ENCODE measurements at regions not wholly inside any gene's neighbourhood (a gene's known extent, or its start where the extent isn't known, plus 50 kb on each side); places are given as distances from the start of the nearest gene placed in this dataset.

DNA sequence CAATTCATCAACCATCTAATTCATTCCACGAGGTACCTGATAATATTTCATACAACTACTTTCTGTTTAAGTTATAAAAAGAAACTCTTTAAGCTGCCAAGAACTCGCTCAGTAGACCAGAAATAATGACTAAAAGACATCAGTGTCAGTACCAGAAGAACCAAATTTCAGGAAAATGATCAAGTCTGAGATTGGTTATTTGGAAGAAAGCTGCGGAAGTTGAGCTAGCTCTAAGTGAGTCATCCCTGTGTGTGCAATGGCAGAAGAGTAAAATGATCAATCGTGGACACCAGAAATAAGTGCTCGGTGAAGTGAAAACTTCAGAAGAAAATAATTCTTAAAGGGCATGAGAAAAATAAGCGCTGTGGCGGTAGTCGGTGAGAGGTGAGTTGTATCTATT is 933.2 kb upstream of the CHORDC1 start:
- Histone ChIP-seq H3K9me3 (ENCODE audit: control insufficient read depth, insufficient read depth, low read length) (no peaks in the 10 kb centered on the region; the same call in 1 of the 2 replicates), H3K36me3 (ENCODE audit: insufficient read depth, low read length) (no peaks in the 10 kb centered on the region), H3K9ac (ENCODE audit: low read depth, low read length) (no peak overlapping the region), H3K4me1 (ENCODE audit: insufficient read depth, low read length) (no peaks in the 10 kb centered on the region)

DNA sequence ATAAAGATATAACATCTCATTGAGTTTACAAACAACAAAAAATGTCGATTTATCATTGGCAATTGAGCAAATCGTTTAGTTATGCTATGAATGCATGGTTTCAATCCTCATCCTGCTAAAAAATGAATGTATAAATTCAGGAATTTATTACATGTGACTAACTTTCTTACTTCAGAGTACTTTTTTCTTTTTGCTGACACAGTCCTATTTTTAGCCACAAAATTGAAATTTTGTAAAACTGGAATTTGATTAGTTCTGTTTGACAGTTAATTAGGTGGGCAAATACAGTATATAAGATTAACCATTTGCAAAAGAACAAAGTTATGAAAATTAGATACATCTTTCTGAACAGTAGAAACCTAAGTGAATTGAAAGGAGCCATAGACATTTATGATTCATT is 925.0 kb upstream of the CHORDC1 start:
- H3K4me1 ChIP-seq (ENCODE audit: insufficient read depth, low read length): no peaks in the 10 kb centered on the region

DNA sequence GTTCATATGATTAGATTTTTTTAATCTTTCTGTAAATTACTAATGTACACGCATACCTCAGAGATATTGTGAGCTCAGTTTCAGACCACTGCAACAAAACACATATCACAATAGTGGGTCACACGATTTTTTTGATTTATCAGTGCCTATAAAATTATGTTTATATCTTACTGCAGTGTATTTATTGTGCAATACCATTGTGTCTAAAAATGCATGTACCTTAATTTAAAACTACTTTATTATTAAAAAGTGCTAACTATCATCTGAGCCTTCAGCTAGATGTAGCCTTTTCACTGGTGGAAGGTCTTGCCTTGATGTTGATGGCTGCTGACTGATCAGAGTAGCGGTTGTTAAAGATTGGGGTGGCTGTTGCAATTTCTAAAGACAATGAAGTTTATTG is 918.8 kb upstream of the CHORDC1 start:
- H3K4me1 ChIP-seq (ENCODE audit: insufficient read depth, low read length): no peaks in the 10 kb centered on the region
- H3K9me3 ChIP-seq (ENCODE audit: control insufficient read depth, insufficient read depth, low read length): no peaks in the 10 kb centered on the region
- no peaks in the 10 kb centered on the region for H3K36me3 ChIP-seq (ENCODE audit: insufficient read depth, low read length)
- no peak overlapping the region for H3K9ac ChIP-seq (ENCODE audit: low read depth, low read length)

More for the DNA sequence above, 925.0 kb upstream of the CHORDC1 start:
- Histone ChIP-seq H3K36me3 (ENCODE audit: insufficient read depth, low read length) (no peaks in the 10 kb centered on the region), H3K9me3 (ENCODE audit: control insufficient read depth, insufficient read depth, low read length) (no peaks in the 10 kb centered on the region; the same call in 1 of the 2 replicates), H3K9ac (ENCODE audit: low read depth, low read length) (no peak overlapping the region)

DNA sequence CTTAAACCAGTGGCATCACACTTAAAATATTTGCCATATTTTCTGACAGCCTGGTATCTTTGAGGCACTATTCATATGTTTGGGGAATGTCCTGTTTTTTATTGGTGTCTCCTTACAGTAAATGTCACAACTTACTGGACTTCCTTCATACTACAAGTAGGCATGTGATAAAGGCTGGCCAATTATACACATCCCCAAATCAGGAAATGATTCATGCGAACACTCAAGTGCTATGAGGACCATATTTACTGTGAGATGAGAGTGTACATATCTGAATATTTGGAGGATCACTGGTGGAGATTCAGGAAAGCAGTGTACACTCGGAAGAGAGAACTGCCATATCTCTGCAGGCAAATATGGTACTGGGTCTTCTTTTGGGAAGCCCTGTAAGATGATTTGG is 913.8 kb upstream of the CHORDC1 start:
- no peaks in the 10 kb centered on the region for H3K9me3 ChIP-seq (ENCODE audit: control insufficient read depth, insufficient read depth, low read length)
- no peak overlapping the region for H3K9ac ChIP-seq (ENCODE audit: low read depth, low read length)
- H3K36me3 ChIP-seq (ENCODE audit: insufficient read depth, low read length): no peaks in the 10 kb centered on the region
- no peaks in the 10 kb centered on the region for H3K4me1 ChIP-seq (ENCODE audit: insufficient read depth, low read length)

DNA sequence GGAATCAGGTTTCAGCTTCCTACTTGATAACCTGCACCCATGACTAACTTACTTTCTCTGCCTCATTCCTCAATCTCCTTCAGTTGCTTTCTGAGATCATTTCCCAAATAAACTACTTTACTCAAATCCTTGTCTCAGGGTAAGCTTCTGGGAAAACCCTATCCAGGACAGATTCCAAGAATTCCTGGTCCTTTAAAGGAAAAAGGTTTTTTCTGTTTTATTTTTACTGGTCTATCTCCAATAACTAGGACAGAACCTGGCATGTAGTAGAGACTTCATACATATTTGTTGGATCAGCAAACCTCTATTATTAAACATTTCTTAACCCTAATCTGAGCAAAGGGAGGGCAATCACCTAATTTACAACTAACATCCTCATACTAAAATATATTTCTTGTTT is 910.5 kb upstream of the CHORDC1 start:
- no peaks in the 10 kb centered on the region for H3K9me3 ChIP-seq (ENCODE audit: control insufficient read depth, insufficient read depth, low read length)
- H3K36me3 ChIP-seq (ENCODE audit: insufficient read depth, low read length): no peaks in the 10 kb centered on the region
- H3K4me1 ChIP-seq (ENCODE audit: insufficient read depth, low read length): no peaks in the 10 kb centered on the region
- H3K9ac ChIP-seq (ENCODE audit: low read depth, low read length): no peak overlapping the region

DNA sequence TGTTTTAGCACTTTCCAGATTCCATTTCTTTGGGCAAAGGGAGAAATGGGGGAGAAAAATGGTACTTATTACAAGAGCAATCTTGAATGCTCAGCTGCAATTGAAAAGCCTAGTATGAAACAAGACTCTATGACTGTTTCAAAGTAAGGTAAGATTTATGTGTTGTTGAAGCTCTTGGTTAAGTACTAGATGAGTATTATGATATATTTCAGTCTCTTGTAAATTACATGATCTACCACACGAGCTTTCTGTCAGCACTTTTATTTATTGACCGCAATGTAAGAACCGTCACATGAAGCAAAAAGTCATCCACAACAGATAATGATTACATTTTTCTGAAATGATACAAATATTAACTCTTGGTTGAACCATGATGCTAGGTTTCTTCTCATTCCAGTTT is 906.7 kb upstream of the CHORDC1 start:
- H3K36me3 ChIP-seq (ENCODE audit: insufficient read depth, low read length): no peaks in the 10 kb centered on the region
- H3K4me1 ChIP-seq (ENCODE audit: insufficient read depth, low read length): no peaks in the 10 kb centered on the region
- no peak overlapping the region for H3K9ac ChIP-seq (ENCODE audit: low read depth, low read length)
- no peaks in the 10 kb centered on the region for H3K9me3 ChIP-seq (ENCODE audit: control insufficient read depth, insufficient read depth, low read length)

DNA sequence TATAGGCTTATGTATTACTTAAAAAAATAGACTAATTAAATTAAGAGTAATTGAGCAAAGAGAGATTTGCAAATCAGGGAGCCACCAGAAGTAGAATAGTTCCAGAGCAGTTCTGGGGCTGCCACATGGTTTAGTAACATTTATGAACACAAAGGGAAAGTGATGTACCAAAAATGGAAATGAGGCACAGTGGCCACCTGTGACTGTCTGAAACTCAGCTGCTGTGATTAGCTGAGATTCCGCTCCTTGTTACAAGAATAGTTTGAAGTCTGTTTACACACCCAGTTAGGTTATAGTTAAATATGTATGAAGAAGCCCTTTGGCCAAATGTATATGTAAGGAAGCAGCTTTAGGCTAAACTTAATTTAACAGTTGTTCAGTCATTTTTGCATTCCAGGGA is 901.5 kb upstream of the CHORDC1 start:
- Histone ChIP-seq H3K4me1 (ENCODE audit: insufficient read depth, low read length) (no peaks in the 10 kb centered on the region), H3K9me3 (ENCODE audit: control insufficient read depth, insufficient read depth, low read length) (no peaks in the 10 kb centered on the region), H3K9ac (ENCODE audit: low read depth, low read length) (no peak overlapping the region), H3K36me3 (ENCODE audit: insufficient read depth, low read length) (no peaks in the 10 kb centered on the region)

DNA sequence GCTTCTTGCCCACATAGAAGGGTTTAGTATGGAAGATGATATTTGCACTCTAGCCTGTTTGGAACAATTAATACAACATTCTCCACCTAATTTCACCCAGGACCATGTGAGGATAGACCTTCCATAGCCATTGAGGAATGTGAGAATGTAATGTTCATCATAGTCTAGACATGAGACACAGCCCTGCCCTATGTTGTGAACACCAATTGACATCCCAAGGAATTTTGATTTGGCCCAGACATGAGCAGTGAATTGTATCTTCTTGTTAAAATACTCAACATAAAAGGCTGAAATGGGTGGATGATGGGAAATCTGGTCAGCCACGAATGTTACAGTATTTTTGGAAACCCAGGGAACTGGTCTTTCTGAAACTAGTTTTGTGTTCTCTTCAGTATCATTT is 892.3 kb upstream of the CHORDC1 start:
- no peaks in the 10 kb centered on the region for H3K36me3 ChIP-seq (ENCODE audit: insufficient read depth, low read length)
- H3K9me3 ChIP-seq (ENCODE audit: control insufficient read depth, insufficient read depth, low read length): no peaks in the 10 kb centered on the region
- no peak overlapping the region for H3K9ac ChIP-seq (ENCODE audit: low read depth, low read length)
- no peaks in the 10 kb centered on the region for H3K4me1 ChIP-seq (ENCODE audit: insufficient read depth, low read length)

DNA sequence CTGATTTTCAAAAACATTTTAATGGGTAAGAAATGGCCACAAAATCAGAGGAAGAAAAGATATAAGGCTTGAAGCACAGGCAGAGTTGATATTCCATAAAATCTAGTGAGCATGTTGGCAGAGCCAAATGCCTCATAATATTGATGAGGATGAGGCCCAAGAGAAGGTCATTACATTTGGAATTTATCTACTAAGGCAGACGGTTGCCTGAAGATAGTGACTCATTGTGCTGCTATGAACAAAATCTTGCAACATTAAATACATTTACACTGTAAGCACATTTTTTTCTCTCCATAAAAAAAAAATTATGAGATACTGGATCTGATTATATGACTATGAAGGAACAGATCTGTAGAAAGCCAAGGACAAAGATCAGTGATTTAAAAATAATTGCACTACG is 881.4 kb upstream of the CHORDC1 start:
- no peaks in the 10 kb centered on the region for H3K9me3 ChIP-seq (ENCODE audit: control insufficient read depth, insufficient read depth, low read length)
- no peaks in the 10 kb centered on the region for H3K36me3 ChIP-seq (ENCODE audit: insufficient read depth, low read length)
- H3K9ac ChIP-seq (ENCODE audit: low read depth, low read length): no peak overlapping the region
- no peaks in the 10 kb centered on the region for H3K4me1 ChIP-seq (ENCODE audit: insufficient read depth, low read length)

DNA sequence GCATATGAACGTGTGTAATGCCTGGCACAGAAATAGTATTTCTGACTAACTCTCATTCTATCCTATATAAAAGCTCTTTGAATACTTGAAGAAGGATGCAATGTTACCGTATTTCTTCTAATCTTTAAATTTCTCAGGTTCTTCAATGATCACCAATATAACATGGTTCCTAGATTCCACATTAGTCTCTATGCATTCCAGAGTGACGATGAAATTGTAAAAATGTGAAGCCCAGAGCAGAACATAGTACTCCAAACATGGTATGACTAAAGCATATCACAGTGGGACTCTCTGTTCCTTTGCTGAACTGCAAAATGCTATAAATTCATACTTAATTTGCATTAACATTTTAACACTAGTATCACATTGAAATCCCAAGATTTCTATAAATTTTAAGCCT is 877.6 kb upstream of the CHORDC1 start:
- Histone ChIP-seq H3K4me1 (ENCODE audit: insufficient read depth, low read length) (no peaks in the 10 kb centered on the region), H3K9ac (ENCODE audit: low read depth, low read length) (no peak overlapping the region), H3K9me3 (ENCODE audit: control insufficient read depth, insufficient read depth, low read length) (no peaks in the 10 kb centered on the region), H3K36me3 (ENCODE audit: insufficient read depth, low read length) (no peaks in the 10 kb centered on the region)

DNA sequence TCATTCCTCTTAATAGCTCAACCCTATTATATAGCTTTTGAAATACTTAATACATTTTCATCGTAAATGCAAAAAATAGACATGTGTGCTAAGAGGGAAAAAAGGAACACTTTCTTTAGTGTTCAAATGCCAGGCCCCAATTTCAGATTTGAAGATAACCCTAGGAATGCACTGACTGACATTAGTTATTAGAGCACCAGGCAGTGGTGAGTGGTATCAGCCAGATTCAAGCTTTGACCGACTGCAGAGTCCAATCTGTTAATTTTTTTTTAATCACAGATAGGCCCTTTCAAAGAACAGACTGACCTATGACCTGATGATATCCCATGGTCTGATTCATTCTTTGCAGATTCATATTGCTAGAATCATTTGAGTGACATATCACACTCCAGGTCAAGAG is 874.2 kb upstream of the CHORDC1 start:
- H3K36me3 ChIP-seq (ENCODE audit: insufficient read depth, low read length): no peaks in the 10 kb centered on the region
- no peaks in the 10 kb centered on the region for H3K9me3 ChIP-seq (ENCODE audit: control insufficient read depth, insufficient read depth, low read length)
- H3K9ac ChIP-seq (ENCODE audit: low read depth, low read length): no peak overlapping the region
- no peaks in the 10 kb centered on the region for H3K4me1 ChIP-seq (ENCODE audit: insufficient read depth, low read length)

DNA sequence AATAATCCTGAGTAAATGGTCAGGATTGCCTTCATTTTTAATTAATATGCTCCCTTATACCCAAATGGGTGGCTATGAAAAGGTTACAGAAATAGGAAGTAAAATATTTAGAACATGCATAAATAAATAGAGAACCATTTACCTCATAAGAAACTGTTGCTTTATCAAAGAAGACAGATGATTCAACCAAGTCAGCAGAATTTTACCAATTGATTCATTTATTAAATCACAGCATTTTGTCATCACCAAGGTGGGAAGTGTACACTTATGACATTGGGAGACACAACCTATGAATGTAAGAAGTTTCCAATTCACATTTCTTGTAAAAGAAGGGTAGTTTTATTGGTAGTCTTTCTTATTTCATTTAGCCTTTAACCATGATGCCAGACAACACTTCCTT is 870.3 kb upstream of the CHORDC1 start:
- H3K4me1 ChIP-seq (ENCODE audit: insufficient read depth, low read length): no peaks in the 10 kb centered on the region
- H3K36me3 ChIP-seq (ENCODE audit: insufficient read depth, low read length): no peaks in the 10 kb centered on the region
- H3K9me3 ChIP-seq (ENCODE audit: control insufficient read depth, insufficient read depth, low read length): no peaks in the 10 kb centered on the region
- no peak overlapping the region for H3K9ac ChIP-seq (ENCODE audit: low read depth, low read length)

DNA sequence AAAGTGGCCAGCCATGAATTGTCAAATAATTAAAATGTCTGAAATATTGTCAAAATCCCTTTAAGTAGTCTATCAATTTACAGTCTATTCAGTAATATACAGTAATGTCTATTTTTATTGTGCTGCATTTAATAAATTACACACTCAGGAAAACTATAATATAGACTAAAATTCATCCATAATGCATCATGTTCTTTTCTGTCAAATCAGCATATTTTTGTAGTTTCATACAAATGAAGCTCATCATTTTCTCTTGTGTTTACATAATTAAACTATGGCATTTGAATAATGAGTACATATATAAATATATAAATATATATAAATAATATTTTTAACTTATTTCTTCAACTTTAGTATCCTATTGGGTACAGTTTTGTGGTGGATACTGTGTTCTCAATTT is 868.7 kb upstream of the CHORDC1 start:
- Histone ChIP-seq H3K4me1 (ENCODE audit: insufficient read depth, low read length) (no peaks in the 10 kb centered on the region), H3K36me3 (ENCODE audit: insufficient read depth, low read length) (no peaks in the 10 kb centered on the region), H3K9ac (ENCODE audit: low read depth, low read length) (no peak overlapping the region), H3K9me3 (ENCODE audit: control insufficient read depth, insufficient read depth, low read length) (no peaks in the 10 kb centered on the region)

DNA sequence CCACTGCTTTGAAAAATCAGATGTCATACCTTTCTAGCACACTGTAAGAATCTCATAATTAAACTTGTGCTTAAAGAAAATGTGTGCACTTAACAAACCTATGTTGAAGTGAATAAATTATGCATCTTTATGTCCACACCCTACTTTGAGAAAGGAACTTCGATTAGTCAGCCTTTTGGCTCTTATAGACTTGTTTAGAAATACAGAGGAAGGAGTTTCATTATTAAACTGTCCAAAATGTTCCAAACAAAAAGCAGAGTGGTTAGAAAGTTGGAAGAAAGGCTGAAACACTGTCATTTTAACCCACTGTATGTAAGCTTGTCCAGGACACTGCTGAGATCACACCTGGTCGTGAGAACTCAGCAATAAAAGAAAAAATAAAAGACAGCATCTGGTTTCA is 863.2 kb upstream of the CHORDC1 start:
- H3K36me3 ChIP-seq (ENCODE audit: insufficient read depth, low read length): no peaks in the 10 kb centered on the region
- no peaks in the 10 kb centered on the region for H3K4me1 ChIP-seq (ENCODE audit: insufficient read depth, low read length)
- no peaks in the 10 kb centered on the region for H3K9me3 ChIP-seq (ENCODE audit: control insufficient read depth, insufficient read depth, low read length)
- no peak overlapping the region for H3K9ac ChIP-seq (ENCODE audit: low read depth, low read length)

DNA sequence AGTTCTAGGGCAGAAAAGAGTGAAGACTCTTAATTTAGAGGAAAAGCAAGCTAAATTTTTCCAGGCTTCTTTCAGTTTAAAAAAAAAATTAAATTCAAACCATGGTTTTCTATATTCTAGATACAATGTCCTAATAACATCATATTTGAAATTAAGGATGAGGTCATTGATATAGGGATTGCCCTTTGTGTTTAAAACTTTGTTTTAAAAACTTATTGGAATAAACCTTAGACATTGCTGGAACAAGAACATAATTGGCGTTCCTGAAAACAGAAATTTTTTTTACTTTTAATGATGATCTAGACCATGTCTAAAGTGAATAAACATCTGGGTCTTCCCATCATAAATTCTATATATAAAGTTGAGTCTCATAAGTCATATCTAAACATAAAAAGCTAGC is 859.4 kb upstream of the CHORDC1 start:
- Histone ChIP-seq H3K9ac (ENCODE audit: low read depth, low read length) (no peak overlapping the region), H3K4me1 (ENCODE audit: insufficient read depth, low read length) (peaks cover 3% of the 10 kb centered on the region; the same call in 1 of the 2 replicates), H3K9me3 (ENCODE audit: control insufficient read depth, insufficient read depth, low read length) (no peaks in the 10 kb centered on the region), H3K36me3 (ENCODE audit: insufficient read depth, low read length) (no peaks in the 10 kb centered on the region)

DNA sequence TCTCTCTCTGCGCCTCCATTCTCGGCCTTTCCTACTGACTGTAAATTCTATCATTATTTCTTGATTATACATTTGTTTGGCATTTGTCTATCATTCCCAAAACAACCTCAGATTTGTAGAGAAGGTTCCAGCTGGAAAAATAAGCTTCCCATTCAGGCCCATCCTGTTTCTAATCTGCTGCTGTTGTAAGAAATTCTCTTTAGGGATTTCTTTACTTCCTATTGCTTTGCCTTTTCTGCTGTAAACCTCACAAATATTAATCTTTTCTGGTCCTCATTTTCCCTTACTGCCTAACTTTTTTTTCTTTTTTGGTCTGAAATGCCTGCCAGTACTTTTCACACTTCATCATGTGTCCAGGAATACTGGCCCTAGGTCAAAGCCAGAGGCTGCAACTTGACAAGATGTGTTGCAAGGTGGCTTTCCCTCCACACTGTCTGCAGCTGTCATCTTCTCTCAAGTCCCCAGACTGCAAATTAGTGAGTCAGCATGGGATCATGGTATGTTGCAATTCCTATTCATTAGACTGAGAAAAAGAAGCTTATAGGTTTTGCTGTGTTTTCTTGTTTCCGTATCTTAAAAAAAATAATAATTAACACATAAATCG is 858.7 kb upstream of the CHORDC1 start:
- no peaks in the 10 kb centered on the region for H3K9me3 ChIP-seq (ENCODE audit: control insufficient read depth, insufficient read depth, low read length)
- H3K9ac ChIP-seq (ENCODE audit: low read depth, low read length): no peak overlapping the region

More for the DNA sequence above, 858.7 kb upstream of the CHORDC1 start:
- no peaks in the 10 kb centered on the region for H3K36me3 ChIP-seq (ENCODE audit: insufficient read depth, low read length)
- H3K4me1 ChIP-seq (ENCODE audit: insufficient read depth, low read length): peaks cover 3% of the 10 kb centered on the region; the same call in 1 of the 2 replicates

All from ES-I3 (cell line).